Natural killer cell (primary cell): ENCODE measurements at regions not wholly inside any gene's neighbourhood (a gene's known extent, or its start where the extent isn't known, plus 50 kb on each side); places are given as distances from the start of the nearest gene placed in this dataset.

Source experiments
- ATAC-seq, 3 donors: fragments of 150-1000 bp in 2 of 3; fragments of 200-7000 bp in 1 of 3; cut with Tn5 transposase; 1 replicate in 1 of 3; 2 replicates in 2 of 3; pipeline ENCODE4 v1.10.0; 2021; ENCODE audit warnings: mild to moderate bottlenecking in 2 of 3, moderate library complexity in 2 of 3
- DNase-seq, 2 donors: peaks; one replicate each; pipeline versions ENCODE4 v3.0.0 to v3.0.0-alpha.2; 2013 to 2021; ENCODE audit warnings: mixed read lengths in 1 of 2
- H3K27ac ChIP-seq: one replicate; pipeline ENCODE4 v1.5.1; 2013; ENCODE audit warnings: mild to moderate bottlenecking, low read length
- H3K27me3 ChIP-seq: one replicate; pipeline ENCODE4 v1.6.1; 2013; ENCODE audit warnings: low read length; ENCODE audit not compliant: control insufficient read depth, insufficient read depth
- H3K36me3 ChIP-seq: one replicate; pipeline ENCODE4 v1.6.1; 2013; ENCODE audit warnings: low read length; ENCODE audit not compliant: control insufficient read depth, insufficient read depth
- H3K4me1 ChIP-seq: one replicate; pipeline ENCODE4 v1.6.1; 2013; ENCODE audit warnings: low read length; ENCODE audit not compliant: control insufficient read depth, insufficient read depth
- H3K4me3 ChIP-seq: one replicate; pipeline ENCODE4 v1.5.1; 2013; ENCODE audit warnings: low read length
- H3K9me3 ChIP-seq: one replicate; pipeline ENCODE4 v1.6.1; 2013; ENCODE audit warnings: low read length; ENCODE audit not compliant: control insufficient read depth, insufficient read depth
- H3K27ac Mint-ChIP-seq, 2 donors: one replicate each; pipeline ENCODE4 v1.8.0; 2022; ENCODE audit warnings: mild to moderate bottlenecking in 2 of 2, mixed read lengths in 2 of 2, moderate library complexity in 1 of 2
- H3K27me3 Mint-ChIP-seq, 2 donors: one replicate each; pipeline ENCODE4 v1.8.0; 2022; ENCODE audit warnings: low read depth in 2 of 2, mixed read lengths in 2 of 2
- H3K36me3 Mint-ChIP-seq: one replicate; pipeline ENCODE4 v1.8.0; 2022; ENCODE audit warnings: mixed read lengths
- H3K4me1 Mint-ChIP-seq, 2 donors: one replicate each; pipeline ENCODE4 v1.8.0; 2022; ENCODE audit warnings: mixed read lengths in 2 of 2
- H3K4me3 Mint-ChIP-seq: one replicate; pipeline ENCODE4 v1.8.0; 2022; ENCODE audit warnings: mild to moderate bottlenecking, moderate library complexity, mixed read lengths
- H3K9me3 Mint-ChIP-seq, 2 donors: one replicate each; pipeline ENCODE4 v1.8.0; 2022; ENCODE audit warnings: mixed read lengths in 2 of 2
- WGBS: methylation state at CpG from one replicate; pipeline ENCODE4 v1.1.7; 2013; ENCODE audit warnings: missing lambda C conversion rate; ENCODE audit not compliant: insufficient coverage; 5-methylcytosine and 5-hydroxymethylcytosine counted together
- intact Hi-C: fragments of 100-400 bp; cut with micrococcal nuclease; formaldehyde crosslinking; loops from one replicate; pipeline ENCODE4 v1.14.2; 2022
- TF ChIP-seq, protein P1 (sequence below): fragments of 200-600 bp; IDR thresholded peaks from one replicate; pipeline ENCODE4 v1.8.0; 2022; ENCODE audit warnings: antibody characterized with exemption

DNA sequence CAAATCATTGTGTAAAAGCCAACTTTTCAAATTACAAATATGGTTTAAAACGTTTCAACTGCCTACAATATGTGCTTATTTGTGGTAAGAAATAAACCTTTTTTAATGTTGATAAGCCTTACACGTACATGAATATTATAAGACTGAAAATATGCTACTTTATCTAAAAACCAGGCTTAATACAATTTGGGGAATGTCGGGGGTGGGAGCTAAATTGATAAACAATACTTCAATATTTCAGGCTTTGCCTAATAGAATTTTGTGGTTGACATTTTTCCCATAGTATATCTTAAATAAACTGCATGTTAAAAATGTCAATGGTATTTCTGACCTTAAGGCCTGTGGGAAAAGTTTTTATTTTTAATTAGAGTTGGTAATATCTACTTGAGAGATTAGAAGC is 69.8 kb upstream of the SLIT2 start:
- peaks cover 6% of the 10 kb centered on the region for H3K9me3 ChIP-seq
- H3K36me3 ChIP-seq, result no peaks in the 10 kb centered on the region
- DNase-seq (no peak), ATAC-seq (no peak)
- no peaks in the 10 kb centered on the region for H3K4me1 ChIP-seq
- Mint-ChIP-seq H3K27me3 (no peaks in the 10 kb centered on the region), H3K36me3 (peaks cover 21% of the 10 kb centered on the region), H3K4me1 (no peaks in the 10 kb centered on the region), H3K4me3 (no peak overlapping the region), H3K27ac (no peak overlapping the region), H3K9me3 (peaks cover 14 to 16% of the 10 kb centered on the region in 2 donors)
- intact Hi-C loops, result no loop called here
- H3K4me3 ChIP-seq, result no peak overlapping the region
- H3K27ac ChIP-seq, result no peak overlapping the region
- no CpG with 5 or more reads among the region's 3 CpGs for WGBS
- TF ChIP-seq, protein P1, sequence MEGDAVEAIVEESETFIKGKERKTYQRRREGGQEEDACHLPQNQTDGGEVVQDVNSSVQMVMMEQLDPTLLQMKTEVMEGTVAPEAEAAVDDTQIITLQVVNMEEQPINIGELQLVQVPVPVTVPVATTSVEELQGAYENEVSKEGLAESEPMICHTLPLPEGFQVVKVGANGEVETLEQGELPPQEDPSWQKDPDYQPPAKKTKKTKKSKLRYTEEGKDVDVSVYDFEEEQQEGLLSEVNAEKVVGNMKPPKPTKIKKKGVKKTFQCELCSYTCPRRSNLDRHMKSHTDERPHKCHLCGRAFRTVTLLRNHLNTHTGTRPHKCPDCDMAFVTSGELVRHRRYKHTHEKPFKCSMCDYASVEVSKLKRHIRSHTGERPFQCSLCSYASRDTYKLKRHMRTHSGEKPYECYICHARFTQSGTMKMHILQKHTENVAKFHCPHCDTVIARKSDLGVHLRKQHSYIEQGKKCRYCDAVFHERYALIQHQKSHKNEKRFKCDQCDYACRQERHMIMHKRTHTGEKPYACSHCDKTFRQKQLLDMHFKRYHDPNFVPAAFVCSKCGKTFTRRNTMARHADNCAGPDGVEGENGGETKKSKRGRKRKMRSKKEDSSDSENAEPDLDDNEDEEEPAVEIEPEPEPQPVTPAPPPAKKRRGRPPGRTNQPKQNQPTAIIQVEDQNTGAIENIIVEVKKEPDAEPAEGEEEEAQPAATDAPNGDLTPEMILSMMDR, result no peak
- no peaks in the 10 kb centered on the region for H3K27me3 ChIP-seq

DNA sequence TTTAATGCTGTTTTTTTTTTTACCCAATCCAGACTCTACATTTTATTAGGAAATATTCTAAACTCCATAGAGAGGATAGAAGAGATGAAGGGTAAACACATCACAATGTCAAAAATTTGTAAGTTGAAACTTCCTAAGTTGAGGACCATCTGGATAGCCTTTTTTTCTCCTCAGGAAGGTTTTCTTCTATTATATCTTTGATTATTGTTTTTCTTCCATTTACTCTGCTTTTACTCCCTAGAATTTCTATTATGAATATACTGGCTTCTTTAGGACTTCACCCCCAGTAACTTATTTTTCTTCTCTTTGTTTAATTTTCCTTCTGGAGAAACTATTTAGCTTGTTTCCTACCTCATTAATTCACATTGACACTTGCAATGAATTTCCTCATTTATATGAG is 71.2 kb upstream of the SLIT2 start:
- intact Hi-C loops, result no loop called here
- H3K27me3 Mint-ChIP-seq, result no peaks in the 10 kb centered on the region

DNA sequence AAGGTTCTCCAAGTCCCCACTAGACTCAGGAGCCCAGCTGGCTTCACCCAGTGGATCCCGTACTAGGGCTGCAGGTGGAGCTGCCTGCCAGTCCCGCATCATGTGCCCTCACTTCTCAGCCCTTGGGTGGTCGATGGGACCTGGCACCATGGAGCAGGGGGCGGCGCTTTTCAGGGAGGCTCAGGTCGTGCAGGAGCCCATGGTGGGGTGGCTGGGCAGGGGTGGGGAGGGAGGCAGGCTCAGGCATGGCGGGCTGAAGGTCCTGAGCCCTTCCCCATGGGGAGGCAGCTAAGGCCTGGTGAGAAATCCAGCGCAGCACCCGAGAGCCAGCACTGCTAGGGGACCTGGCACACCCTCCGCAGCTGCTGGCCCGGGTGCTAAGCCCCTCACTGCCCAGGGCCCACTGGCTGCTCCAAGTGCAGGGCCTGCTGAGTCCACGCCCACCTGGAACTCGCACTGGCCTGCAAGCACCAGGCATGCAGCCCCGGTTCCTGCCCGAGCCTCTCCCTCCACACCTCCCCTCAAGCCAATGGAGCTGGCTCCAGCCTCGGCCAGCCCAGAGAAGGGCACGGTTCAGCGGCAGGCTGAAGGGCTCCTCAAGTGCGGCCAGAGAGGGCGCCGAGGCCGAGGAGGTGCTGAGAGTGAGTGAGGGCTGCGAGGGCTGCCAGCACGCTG is 72.7 kb upstream of the SLIT2 start:
- no peaks in the 10 kb centered on the region for H3K4me1 ChIP-seq
- Mint-ChIP-seq H3K9me3 (peaks cover 11% of the 10 kb centered on the region in 2 donors), H3K27ac (no peak overlapping the region), H3K36me3 (peaks cover 15% of the 10 kb centered on the region), H3K4me3 (no peak overlapping the region), H3K4me1 (no peaks in the 10 kb centered on the region), H3K27me3 (no peaks in the 10 kb centered on the region)
- 91% methylated on average over 24 of the region's 24 CpGs for WGBS
- intact Hi-C loops, result no loop called here
- no peaks in the 10 kb centered on the region for H3K36me3 ChIP-seq
- TF ChIP-seq, protein P1, result no peak
- DNase-seq (no peak), ATAC-seq (no peak)
- no peak overlapping the region for H3K4me3 ChIP-seq
- H3K27ac ChIP-seq, result no peak overlapping the region
- H3K27me3 ChIP-seq, result no peaks in the 10 kb centered on the region
- H3K9me3 ChIP-seq, result peaks cover 6% of the 10 kb centered on the region

More for the DNA sequence above, 71.2 kb upstream of the SLIT2 start:
- no peak for ATAC-seq
- Histone ChIP-seq H3K9me3 (peaks cover 6% of the 10 kb centered on the region), H3K4me3 (no peak overlapping the region), H3K4me1 (no peaks in the 10 kb centered on the region), H3K27ac (no peak overlapping the region), H3K36me3 (no peaks in the 10 kb centered on the region), H3K27me3 (no peaks in the 10 kb centered on the region)
- DNase-seq, result no peak
- Mint-ChIP-seq H3K27ac (no peak overlapping the region), H3K4me3 (no peak overlapping the region), H3K4me1 (no peaks in the 10 kb centered on the region), H3K36me3 (peaks cover 21% of the 10 kb centered on the region), H3K9me3 (peaks cover 14 to 16% of the 10 kb centered on the region in 2 donors)
- TF ChIP-seq, protein P1, result no peak

DNA sequence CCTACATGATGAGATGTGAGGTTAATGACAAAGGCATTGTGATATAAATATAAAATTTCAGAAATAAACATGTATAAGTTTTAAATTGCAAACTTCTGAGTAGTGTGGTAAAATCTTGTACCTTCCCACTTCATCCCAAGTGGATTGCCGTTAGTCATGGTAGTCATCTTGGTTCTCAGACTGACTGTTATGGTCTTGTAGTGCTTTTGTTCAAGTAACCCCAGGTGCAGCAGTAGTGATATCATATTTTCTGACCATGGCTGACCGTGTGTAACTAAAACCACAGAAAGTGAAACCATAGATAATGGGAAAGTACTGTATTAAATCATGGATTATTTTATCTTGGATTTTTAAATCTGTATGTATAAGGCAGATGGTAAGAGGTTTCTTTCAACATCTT is 74.8 kb upstream of the SLIT2 start:
- Mint-ChIP-seq H3K9me3 (peaks cover 12 to 15% of the 10 kb centered on the region in 2 donors), H3K27ac (no peak overlapping the region), H3K4me3 (no peak overlapping the region), H3K36me3 (peaks cover 8% of the 10 kb centered on the region), H3K4me1 (no peaks in the 10 kb centered on the region), H3K27me3 (no peaks in the 10 kb centered on the region)
- peaks cover 6% of the 10 kb centered on the region for H3K9me3 ChIP-seq
- 92% methylated on average over 2 of the region's 2 CpGs for WGBS
- intact Hi-C loops, result no loop called here
- no peak for ATAC-seq
- no peak for DNase-seq
- no peak overlapping the region for H3K27ac ChIP-seq
- H3K36me3 ChIP-seq, result no peaks in the 10 kb centered on the region
- no peak overlapping the region for H3K4me3 ChIP-seq
- TF ChIP-seq, protein P1, result no peak
- H3K27me3 ChIP-seq, result no peaks in the 10 kb centered on the region
- no peaks in the 10 kb centered on the region for H3K4me1 ChIP-seq
